Activated CD8-positive, alpha-beta memory T cell treated with anti-CD3 and anti-CD28 coated beads for 36 hours (primary cell): ENCODE measurements at regions not wholly inside any gene's neighbourhood (a gene's known extent, or its start where the extent isn't known, plus 50 kb on each side); places are given as distances from the start of the nearest gene placed in this dataset.

ENCODE experiments used
- CTCF ChIA-PET: fragments of 350-600 bp; sonication (Branson Sonifier 250); formaldehyde crosslinking; loops from one replicate; lab custom pipeline; 2021; ENCODE audit warnings: antibody characterized with exemption; lab: Charles Lee
- POLR2A ChIA-PET: fragments of 350-600 bp; sonication (Branson Sonifier 250); formaldehyde crosslinking; loops from one replicate; lab custom pipeline; 2021; ENCODE audit warnings: antibody characterized with exemption; lab: Charles Lee

- ChIA-PET CTCF (no interaction called here), POLR2A (no interaction called here)
These were observed 419.0 kb upstream of the TMPO start for GRCh38 chr12:98096436-98096835.

- CTCF ChIA-PET = no interaction called here
- POLR2A ChIA-PET = no interaction called here
These were observed 409.2 kb upstream of the TMPO start for GRCh38 chr12:98106031-98106683.

- POLR2A ChIA-PET = no interaction called here
- CTCF ChIA-PET = no interaction called here
These were observed 406.1 kb upstream of the TMPO start for GRCh38 chr12:98109266-98109665.

- POLR2A ChIA-PET = no interaction called here
- CTCF ChIA-PET = no interaction called here
These were observed 404.9 kb upstream of the TMPO start for GRCh38 chr12:98110536-98110935.

- ChIA-PET CTCF (no interaction called here), POLR2A (no interaction called here)
These were observed 401.8 kb upstream of the TMPO start for GRCh38 chr12:98113548-98113947.

- CTCF ChIA-PET = no interaction called here
These were observed 393.4 kb upstream of the TMPO start for GRCh38 chr12:98121963-98122362.

GRCh38 chr12:98123021-98123461 is 392.3 kb upstream of the TMPO start:
- ChIA-PET CTCF (no interaction called here), POLR2A (no interaction called here)

More at GRCh38 chr12:98121963-98122362, 393.4 kb upstream of the TMPO start:
- POLR2A ChIA-PET = no interaction called here

- ChIA-PET POLR2A (no interaction called here), CTCF (no interaction called here)
These were observed 388.6 kb upstream of the TMPO start for GRCh38 chr12:98126637-98127335.

- CTCF ChIA-PET = no interaction called here
- POLR2A ChIA-PET = no interaction called here
These were observed 388.1 kb upstream of the TMPO start for GRCh38 chr12:98127336-98127679.

- POLR2A ChIA-PET = no interaction called here
- CTCF ChIA-PET = no interaction called here
These were observed 387.5 kb upstream of the TMPO start for GRCh38 chr12:98127854-98128253.

- ChIA-PET POLR2A (no interaction called here), CTCF (no interaction called here)
These were observed 378.8 kb upstream of the TMPO start for GRCh38 chr12:98136544-98136943.

GRCh38 chr12:98137278-98137677 is 378.1 kb upstream of the TMPO start:
- POLR2A ChIA-PET = no interaction called here
- CTCF ChIA-PET = no interaction called here

GRCh38 chr12:98144953-98145352 is 370.4 kb upstream of the TMPO start:
- ChIA-PET CTCF (no interaction called here), POLR2A (no interaction called here)

GRCh38 chr12:98146043-98146442 is 369.3 kb upstream of the TMPO start:
- POLR2A ChIA-PET = no interaction called here

GRCh38 chr12:98146487-98146886 is 368.9 kb upstream of the TMPO start:
- CTCF ChIA-PET = no interaction called here
- POLR2A ChIA-PET = no interaction called here

More at GRCh38 chr12:98146043-98146442, 369.3 kb upstream of the TMPO start:
- CTCF ChIA-PET = no interaction called here

- ChIA-PET CTCF (no interaction called here), POLR2A (no interaction called here)
These were observed 366.1 kb upstream of the TMPO start for GRCh38 chr12:98149270-98149669.

GRCh38 chr12:98149691-98150210 is 365.6 kb upstream of the TMPO start:
- CTCF ChIA-PET = no interaction called here
- POLR2A ChIA-PET = no interaction called here

GRCh38 chr12:98151105-98151590 is 364.2 kb upstream of the TMPO start:
- ChIA-PET CTCF (no interaction called here), POLR2A (no interaction called here)

GRCh38 chr12:98151984-98152383 is 363.4 kb upstream of the TMPO start:
- ChIA-PET CTCF (no interaction called here), POLR2A (no interaction called here)

GRCh38 chr12:98154850-98155249 is 360.5 kb upstream of the TMPO start:
- CTCF ChIA-PET = no interaction called here
- POLR2A ChIA-PET = no interaction called here

- POLR2A ChIA-PET = no interaction called here
- CTCF ChIA-PET = no interaction called here
These were observed 358.7 kb upstream of the TMPO start for GRCh38 chr12:98156697-98157096.
